SK-N-DZ (cell line): ENCODE measurements at regions not wholly inside any gene's neighbourhood (a gene's known extent, or its start where the extent isn't known, plus 50 kb on each side); places are given as distances from the start of the nearest gene placed in this dataset.

ENCODE experiments used
- DNase-seq: peaks from one replicate; pipeline ENCODE4 v3.0.0-alpha.2; 2015; ENCODE audit warnings: low spot score

- no peak for DNase-seq
Observed at GRCh38 chr16:79298894-79299799, 301.4 kb downstream of the MAF start.

- no peak for DNase-seq
Observed at GRCh38 chr16:79298476-79298875, 302.1 kb downstream of the MAF start.

GRCh38 chr16:79297805-79298204, 302.7 kb downstream of the MAF start:
- no peak for DNase-seq

DNA sequence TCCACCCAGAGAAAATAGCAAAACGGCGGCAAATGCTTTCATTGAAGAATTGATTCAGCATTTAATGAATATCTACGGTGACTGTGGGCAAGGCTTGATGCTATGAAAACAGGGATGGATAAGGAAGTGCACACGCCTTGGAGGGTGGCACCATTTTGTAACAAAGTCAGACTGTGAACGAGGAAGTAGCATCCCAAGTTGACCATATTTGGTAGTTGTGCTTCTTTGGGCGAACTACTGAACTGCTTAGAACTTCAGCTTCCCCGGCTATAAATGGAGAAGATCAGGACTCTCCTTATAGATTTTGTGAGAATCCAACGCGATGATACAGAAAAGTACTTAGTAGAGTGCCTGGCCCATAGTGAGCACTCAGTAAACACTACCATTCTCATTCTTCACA, 303.2 kb downstream of the MAF start:
- DNase-seq, result no peak

GRCh38 chr16:79296491-79296890, 304.0 kb downstream of the MAF start:
- no peak for DNase-seq

- no peak for DNase-seq
Observed at GRCh38 chr16:79295746-79296145, 304.8 kb downstream of the MAF start.

DNA sequence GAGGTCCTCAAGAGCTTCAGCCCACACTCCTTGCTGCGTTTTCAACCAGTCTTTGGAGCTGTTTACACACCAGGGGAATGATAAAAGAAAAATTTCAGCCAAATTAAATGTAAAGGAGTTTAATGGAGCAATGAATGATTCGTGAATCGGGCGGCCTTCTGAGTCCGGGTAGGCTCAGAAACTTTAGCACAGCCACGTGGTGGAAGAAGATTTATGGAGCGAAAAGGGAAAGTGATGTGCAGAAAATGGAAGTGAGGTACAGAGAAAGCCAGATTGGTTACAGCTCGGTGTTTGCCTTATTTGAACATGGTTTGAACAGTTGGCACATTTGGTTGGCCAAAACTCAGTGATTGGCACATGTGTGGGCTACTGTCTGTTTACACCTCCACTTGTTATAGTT, 305.4 kb downstream of the MAF start:
- DNase-seq, result no peak

DNA sequence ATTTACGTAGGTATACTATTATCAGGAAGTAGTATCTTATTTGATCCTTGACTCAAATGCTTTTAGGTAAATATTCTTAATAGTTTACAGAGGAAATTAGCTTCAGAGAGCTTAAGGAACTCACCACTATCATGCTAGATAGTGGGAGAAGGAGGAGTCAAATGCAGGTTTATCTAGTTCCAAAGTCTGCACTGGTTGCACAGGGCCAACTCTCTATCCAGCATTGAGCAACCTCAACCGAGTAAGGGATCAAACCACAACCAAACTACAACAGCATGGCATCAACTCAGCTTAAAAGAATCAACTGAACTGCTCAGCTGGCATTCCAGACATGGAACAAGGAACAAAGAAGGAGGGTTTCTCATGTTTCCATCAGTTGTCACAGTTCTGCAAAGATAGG, 306.0 kb downstream of the MAF start:
- no peak for DNase-seq

GRCh38 chr16:79293836-79294460, 306.6 kb downstream of the MAF start:
- DNase-seq, result no peak

DNA sequence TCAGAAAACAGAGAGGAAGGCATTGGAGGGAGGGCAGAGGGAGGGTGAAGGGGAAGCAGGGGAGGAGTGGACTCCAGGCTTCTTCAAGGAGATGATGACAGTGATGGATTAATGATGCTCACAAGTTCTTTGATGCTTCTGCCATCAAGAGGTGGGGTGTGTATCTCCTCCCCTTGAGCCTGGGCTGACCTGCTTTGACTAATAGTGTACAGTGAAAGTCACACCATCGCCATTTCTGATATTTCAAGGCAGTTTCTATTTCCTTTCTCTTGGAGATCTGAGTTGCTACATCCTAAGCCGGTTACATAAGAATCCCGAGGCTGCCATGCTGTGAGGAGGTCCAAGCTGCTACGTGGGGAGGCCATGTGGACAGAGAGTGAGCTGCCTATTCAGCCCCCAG, 312.5 kb downstream of the MAF start:
- DNase-seq, result no peak

DNA sequence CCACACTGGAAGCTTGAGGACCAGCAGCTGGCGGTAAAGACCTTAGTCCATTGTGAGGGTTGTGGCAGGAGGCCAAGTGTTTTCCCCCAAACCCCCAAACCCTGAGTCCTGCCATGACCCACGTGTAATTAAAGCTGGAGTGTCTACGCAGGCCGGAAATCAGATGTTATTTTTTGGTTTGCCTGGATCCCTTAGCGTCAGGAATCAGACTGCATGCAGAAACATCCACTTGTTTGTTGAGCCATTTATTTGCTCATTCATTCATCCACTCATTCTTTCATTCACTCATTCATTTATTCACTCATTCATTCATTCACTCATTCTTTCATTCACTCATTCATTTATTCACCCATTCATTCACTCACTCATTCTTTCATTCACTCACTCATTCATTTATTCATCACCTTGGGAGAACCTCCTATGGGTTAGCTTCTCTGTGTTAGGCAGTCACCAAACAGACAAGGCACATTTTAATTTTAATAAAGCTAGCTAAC, 313.1 kb downstream of the MAF start:
- DNase-seq, result no peak

GRCh38 chr16:79286646-79287423, 313.7 kb downstream of the MAF start:
- DNase-seq, result no peak

DNA sequence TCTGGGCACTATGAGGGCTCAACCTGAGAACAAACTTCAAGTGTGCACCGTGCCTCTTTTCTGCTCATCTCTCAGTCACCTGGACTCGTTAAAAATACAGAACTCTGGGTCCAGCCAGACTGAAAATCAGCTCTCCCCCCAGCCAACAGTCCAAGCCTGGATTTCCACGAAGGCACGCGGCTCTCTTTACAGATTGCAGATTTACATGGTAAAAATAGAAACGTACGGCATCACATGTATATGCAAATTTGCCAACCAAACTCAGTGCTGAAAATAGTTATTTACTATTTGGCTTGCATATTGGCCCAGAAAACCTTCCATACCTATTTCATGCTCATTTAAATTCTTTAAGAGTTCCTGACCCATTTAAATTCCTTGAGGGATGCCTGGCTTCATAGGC, 315.8 kb downstream of the MAF start:
- no peak for DNase-seq

DNA sequence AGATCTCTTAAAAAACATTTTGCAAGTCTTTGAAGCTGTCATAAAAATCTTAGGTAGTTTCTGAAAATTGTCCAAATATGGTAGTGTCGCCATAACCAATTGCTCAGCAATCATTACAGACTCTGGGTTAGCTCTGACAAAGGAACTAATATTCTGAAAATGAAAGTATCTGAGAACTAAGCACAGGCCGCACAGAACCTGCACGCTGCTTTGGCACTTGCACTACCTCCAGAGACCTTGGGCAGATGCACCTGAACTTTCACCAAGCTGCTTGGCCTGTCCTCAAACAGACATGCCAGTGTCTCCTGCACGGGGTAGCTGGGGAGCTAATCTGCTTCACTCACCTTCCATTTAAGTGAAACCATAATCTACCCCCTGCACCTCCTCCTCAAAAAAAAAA, 317.0 kb downstream of the MAF start:
- DNase-seq, result no peak

DNA sequence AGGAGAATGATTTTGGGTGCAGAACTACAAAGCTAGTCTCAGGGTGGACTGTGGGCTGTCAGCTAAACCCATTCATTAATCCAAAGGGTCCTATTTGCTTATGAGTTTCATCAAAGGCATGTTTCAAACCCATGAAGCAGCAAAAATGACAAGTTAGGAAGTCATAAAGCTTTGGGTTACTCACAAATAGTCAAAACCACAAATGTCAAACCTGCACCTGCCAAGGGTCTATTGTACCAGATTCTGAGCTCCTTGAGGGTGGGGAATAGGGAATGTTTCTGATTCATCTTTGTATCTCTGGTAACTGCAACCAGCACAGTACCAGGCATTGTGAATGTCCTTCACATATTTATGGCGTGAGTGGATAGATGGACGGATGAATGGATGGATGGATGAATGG, 317.7 kb downstream of the MAF start:
- DNase-seq, result no peak

- no peak for DNase-seq
Observed at GRCh38 chr16:79278506-79278905, 322.0 kb downstream of the MAF start.

GRCh38 chr16:79276501-79276900, 324.0 kb downstream of the MAF start:
- DNase-seq, result no peak

DNA sequence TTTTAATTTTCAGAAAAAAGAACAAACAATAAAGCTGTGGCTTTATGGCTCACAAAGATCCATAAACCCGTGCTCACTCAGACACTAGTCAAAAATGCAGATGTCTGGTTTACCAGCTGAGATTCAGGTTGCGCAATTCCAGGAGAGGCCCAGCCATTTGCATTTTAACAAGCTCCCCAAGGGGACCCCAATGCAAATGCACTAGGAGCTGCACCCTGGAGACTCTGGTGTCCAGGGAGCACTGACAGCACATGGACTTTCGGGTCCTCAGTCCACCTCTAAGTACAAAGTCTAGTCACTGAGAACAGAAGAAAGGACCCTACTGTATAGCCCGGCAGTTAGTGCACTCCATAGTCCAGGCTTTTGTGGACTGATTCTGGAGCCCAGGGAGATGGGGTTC, 326.3 kb downstream of the MAF start:
- DNase-seq, result no peak

DNA sequence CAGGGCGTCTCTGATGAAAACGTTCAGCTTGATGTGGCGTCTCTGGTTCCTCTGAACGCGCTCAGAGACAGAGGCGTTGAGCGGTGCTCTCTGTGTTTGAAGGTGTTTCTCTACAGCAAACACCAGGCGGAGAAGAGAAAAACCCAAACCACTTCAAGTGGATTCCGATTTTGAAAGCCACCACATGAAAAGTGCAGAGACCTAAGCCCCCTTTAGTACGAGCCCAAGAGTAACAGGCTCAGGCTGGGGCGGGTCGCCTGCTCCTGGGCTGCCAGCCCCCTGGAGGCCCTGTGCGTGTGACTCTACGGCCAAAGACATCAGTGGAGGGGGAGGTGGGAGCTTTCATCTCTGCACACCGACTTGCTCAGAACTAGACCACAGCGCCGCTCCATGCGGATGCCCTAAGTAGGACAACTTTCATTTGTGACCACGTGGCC, 328.4 kb downstream of the MAF start:
- no peak for DNase-seq

GRCh38 chr16:79271583-79271982, 329.0 kb downstream of the MAF start:
- DNase-seq, result no peak

- DNase-seq, result no peak
Observed at GRCh38 chr16:79270011-79270410, 330.5 kb downstream of the MAF start.

GRCh38 chr16:79269211-79269863, 331.2 kb downstream of the MAF start:
- no peak for DNase-seq
